SJCRH30 (cell line): ENCODE measurements at regions not wholly inside any gene's neighbourhood (a gene's known extent, or its start where the extent isn't known, plus 50 kb on each side); places are given as distances from the start of the nearest gene placed in this dataset.
"Not testable (repeated sequence)": the region's sequence is repeated elsewhere in the genome, so short reads cannot be mapped to it uniquely, and the experiment has no call there.

Experiments
- DNase-seq, 2 experiments: peaks; one replicate each; pipeline ENCODE4 v3.0.0-alpha.2; 2015 to 2020
- H3K27ac ChIP-seq: fragments of 250-450 bp; sonication (Bioruptor Pico); 2 replicates; pipeline ENCODE4 v1.5.1; 2020; ENCODE audit warnings: mild to moderate bottlenecking, moderate library complexity
- H3K27me3 ChIP-seq: fragments of 250-450 bp; sonication (Bioruptor Pico); 2 replicates; pipeline ENCODE4 v1.5.1; 2020; ENCODE audit warnings: mild to moderate bottlenecking, moderate library complexity
- H3K36me3 ChIP-seq: fragments of 250-450 bp; sonication (Bioruptor Pico); 2 replicates; pipeline ENCODE4 v1.5.1; 2020; ENCODE audit warnings: mild to moderate bottlenecking, moderate library complexity
- H3K4me1 ChIP-seq: fragments of 250-450 bp; sonication (Bioruptor Pico); 2 replicates; pipeline ENCODE4 v1.5.1; 2020; ENCODE audit warnings: mild to moderate bottlenecking, moderate library complexity
- H3K4me3 ChIP-seq: fragments of 250-450 bp; sonication (Bioruptor Pico); 2 replicates; pipeline ENCODE4 v1.5.1; 2020; ENCODE audit warnings: mild to moderate bottlenecking, moderate library complexity
- H3K9me3 ChIP-seq: fragments of 250-450 bp; sonication (Bioruptor Pico); replicated peaks from 2 replicates; pipeline ENCODE4 v1.5.1; 2020; ENCODE audit warnings: mild to moderate bottlenecking, moderate library complexity

DNA sequence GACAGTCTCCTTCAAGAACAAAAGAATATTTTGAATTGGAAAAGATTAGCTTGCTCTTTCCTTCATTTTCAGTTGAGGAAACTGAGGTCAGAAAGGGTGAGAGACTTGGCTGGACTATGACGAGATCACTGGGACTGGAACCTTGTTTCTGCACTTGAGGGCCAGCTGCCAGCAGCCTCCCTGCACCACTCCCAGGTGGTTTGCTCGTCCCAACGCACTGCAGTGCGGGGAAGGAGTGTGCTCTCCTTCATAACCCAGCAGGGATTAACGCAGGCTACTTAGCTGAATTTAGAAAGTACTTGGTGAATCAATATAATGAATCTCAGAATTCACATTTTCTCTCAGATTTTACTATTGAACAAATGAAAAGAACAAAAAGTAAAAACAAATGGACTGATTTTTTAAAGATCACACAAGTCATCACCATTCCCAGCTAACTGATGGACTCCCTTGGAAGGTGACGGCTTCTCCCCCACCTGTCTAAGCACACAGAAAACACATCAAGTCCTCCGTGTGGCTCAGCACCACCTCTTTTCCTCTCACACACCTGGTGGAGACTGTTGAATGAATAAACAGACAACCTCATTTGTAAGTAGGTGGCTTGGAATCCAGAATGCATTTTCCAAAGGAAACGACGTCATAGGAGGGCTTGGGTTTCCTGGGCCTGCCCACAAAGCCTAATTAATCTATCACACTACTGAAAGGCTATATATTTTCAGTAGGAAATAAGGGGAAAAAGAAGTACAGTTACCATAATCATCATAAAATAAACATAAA lies 121.0 kb downstream of the QRSL1 start:
- H3K27ac ChIP-seq: no peak overlapping the region
- no peak for DNase-seq
- no peaks in the 10 kb centered on the region for H3K27me3 ChIP-seq
- H3K4me3 ChIP-seq: no peak overlapping the region
- H3K4me1 ChIP-seq: peaks cover 42% of the 10 kb centered on the region
- H3K36me3 ChIP-seq: no peaks in the 10 kb centered on the region
- no peaks in the 10 kb centered on the region for H3K9me3 ChIP-seq

DNA sequence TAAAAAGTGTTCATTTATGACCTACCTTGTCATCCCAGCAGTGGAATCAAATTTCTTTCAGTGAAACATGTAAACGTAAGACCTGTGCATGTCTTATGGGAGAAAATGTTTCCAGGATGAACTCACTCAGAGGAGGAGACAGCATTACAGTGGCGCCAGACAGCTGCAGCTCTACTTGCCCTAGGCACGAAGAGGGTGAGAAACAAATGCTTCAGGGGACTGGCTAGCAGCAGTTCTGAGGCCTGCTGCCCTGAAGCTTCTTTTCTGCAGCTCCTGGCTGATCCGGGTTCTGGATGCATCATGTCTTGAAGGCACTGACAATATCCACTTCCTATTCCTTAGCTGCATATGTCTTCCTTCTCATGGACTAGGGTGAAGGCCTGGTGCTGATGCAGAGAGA lies 120.2 kb downstream of the QRSL1 start:
- peak; percentile 40 to 41 for DNase-seq

DNA sequence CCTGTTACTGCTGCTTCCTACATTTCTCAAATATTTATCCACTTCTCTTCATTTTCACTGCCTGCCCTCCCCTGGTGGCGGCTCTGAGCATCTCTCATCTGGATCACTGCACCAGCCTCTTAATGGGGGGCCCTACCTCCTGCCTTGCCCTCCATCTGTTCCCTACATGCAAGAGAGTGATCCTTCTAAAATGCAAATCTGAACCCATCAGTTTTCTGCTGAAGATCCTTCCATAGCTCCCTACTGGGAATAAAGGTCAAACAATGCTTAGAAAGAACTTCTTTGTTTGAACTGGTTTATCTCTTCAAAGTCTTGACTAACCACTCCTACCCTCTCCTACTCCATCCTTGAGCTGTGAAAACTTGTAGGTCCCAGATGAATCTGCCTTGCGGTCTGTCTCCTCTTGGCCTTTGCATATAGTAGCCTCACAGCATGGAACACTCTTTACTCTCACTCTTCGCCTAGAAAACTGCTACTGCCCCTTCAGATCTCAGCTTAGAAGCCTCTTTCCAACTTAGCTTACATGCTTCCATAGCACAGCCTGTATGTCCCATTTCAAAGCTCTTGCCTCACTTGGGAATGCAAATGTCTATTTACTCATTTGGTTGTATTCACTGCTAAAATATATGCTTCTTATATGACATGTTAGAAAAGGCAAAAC lies 119.3 kb downstream of the QRSL1 start:
- peaks cover 42% of the 10 kb centered on the region for H3K4me1 ChIP-seq
- no peaks in the 10 kb centered on the region for H3K36me3 ChIP-seq
- H3K4me3 ChIP-seq: no peak overlapping the region
- DNase-seq: no peak
- 0 out of 2 replicates have a peak, but pooled peaks cover 5% of the 10 kb centered on the region for H3K9me3 ChIP-seq
- no peak overlapping the region for H3K27ac ChIP-seq
- no peaks in the 10 kb centered on the region for H3K27me3 ChIP-seq

More for the DNA sequence above, 120.2 kb downstream of the QRSL1 start:
- Histone ChIP-seq H3K27ac (no peak overlapping the region), H3K4me3 (no peak overlapping the region), H3K27me3 (no peaks in the 10 kb centered on the region), H3K4me1 (peaks cover 42% of the 10 kb centered on the region), H3K9me3 (no peaks in the 10 kb centered on the region), H3K36me3 (no peaks in the 10 kb centered on the region)

DNA sequence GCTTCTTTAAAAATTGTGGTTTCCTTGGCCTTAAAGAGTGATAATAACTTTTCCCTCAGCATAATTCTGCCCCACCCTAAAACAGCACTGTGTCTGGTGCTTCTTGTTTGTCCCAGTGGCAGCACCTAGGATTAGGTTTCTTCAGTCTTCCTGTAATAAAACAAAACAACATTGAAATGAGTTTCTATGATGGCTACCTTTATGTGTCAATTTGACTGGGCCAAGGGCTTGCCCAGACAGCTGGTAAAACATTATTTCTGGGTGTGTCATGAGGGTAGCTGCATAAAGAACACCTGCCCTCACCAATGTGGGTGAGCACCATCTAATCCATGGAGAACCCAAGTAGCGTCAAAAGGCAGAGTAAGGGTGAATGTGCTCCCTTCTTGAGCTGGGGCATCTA lies 117.8 kb downstream of the QRSL1 start:
- H3K4me3 ChIP-seq: no peak overlapping the region
- no peaks in the 10 kb centered on the region for H3K27me3 ChIP-seq
- no peak overlapping the region for H3K27ac ChIP-seq
- DNase-seq: no peak
- H3K36me3 ChIP-seq: no peaks in the 10 kb centered on the region
- peaks cover 5% of the 10 kb centered on the region; the same call in 1 of the 2 replicates for H3K9me3 ChIP-seq
- H3K4me1 ChIP-seq: peaks cover 42% of the 10 kb centered on the region

DNA sequence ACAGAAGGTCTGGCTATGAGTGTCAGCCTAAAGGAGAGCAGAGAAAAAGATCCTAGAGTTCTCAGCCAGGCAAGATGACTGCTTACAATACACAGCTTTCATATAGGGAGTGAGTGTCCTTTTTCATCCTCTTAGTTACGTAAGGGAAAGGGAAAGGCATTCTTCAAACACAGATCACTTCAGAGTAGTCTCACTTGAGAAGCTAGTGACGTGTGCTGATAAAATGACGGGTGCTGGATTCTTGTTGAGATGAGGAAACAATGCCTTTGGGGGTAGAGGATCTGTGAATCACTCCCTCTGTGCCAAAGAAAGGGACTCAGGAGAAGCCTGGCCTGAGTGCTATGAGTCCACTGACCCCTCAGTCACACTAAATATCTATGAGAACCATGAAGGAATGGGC lies 117.3 kb downstream of the QRSL1 start:
- no peak overlapping the region for H3K4me3 ChIP-seq
- no peak overlapping the region for H3K27ac ChIP-seq
- peak in 1 of 2 experiments; percentile 32 for DNase-seq
- H3K27me3 ChIP-seq: no peaks in the 10 kb centered on the region
- no peaks in the 10 kb centered on the region for H3K36me3 ChIP-seq
- peaks cover 42% of the 10 kb centered on the region for H3K4me1 ChIP-seq
- H3K9me3 ChIP-seq: peaks cover 5% of the 10 kb centered on the region; the same call in 1 of the 2 replicates

DNA sequence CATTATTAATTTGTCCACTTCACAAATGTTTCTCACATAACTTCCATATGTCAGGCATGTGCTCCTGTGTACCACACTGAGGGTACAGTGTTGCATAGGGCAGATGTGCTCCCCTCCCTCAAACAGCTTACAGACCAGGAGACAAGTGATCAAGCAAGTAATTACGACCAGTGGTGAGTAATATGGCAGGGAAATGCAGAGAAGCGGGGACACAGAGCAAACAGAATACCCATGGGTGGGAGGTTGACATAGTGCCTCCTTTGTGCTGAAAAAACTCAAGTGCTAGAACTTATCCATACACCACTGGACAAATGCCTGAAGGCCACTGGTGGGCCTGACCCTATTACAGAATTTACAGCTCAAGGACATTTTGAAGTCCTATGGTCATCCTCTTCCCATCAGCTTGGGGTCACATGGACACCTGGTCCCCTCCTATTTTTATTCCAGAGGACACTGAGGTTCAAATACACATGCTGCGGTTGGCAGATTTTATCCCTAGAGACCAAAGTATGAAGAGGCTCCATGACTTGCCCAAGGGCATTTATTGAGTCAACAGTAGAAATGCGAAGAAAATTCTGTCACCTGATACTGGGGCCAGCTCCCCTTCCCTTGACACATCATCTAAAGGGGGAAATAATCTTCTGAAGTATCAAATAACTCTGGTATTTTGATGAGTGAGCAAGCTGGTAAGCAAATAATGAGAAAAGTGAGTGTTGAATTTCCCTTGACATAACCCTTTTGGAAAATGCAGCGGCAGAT lies 116.6 kb downstream of the QRSL1 start:
- DNase-seq: peak; percentile 43 to 68
- no peak overlapping the region for H3K27ac ChIP-seq

DNA sequence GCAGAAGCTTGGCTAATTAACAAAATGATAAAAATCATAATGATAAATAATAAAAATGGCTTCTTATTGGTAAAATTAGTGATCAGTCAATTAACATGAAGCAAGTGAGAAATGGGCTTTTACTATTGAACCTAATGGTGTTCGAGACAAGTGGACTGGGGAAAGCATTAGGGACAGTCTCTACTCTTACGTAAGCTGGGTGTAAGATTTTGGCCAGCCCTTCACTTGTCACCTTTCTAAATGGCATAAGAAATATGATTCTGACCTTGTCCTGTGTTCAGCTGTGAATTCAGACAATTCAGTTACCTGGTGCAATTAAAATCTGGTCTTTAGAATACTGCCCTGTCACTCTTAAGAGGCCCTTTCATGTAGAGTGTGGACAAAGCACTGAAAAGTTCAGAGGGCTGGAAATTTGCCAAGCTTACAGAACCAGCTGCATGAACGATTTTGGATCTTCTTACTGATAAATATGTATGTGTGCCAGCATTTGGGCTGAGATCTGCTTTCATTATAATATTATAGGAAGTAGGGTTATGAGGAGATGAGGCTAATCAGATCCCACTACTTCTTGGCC lies 115.9 kb downstream of the QRSL1 start:
- H3K4me3 ChIP-seq: no peak overlapping the region
- no peak for DNase-seq

More for the DNA sequence above, 116.6 kb downstream of the QRSL1 start:
- H3K4me3 ChIP-seq: no peak overlapping the region
- peaks cover 39% of the 10 kb centered on the region for H3K4me1 ChIP-seq
- H3K36me3 ChIP-seq: no peaks in the 10 kb centered on the region
- H3K27me3 ChIP-seq: no peaks in the 10 kb centered on the region
- H3K9me3 ChIP-seq: peaks cover 5% of the 10 kb centered on the region; the same call in 1 of the 2 replicates

DNA sequence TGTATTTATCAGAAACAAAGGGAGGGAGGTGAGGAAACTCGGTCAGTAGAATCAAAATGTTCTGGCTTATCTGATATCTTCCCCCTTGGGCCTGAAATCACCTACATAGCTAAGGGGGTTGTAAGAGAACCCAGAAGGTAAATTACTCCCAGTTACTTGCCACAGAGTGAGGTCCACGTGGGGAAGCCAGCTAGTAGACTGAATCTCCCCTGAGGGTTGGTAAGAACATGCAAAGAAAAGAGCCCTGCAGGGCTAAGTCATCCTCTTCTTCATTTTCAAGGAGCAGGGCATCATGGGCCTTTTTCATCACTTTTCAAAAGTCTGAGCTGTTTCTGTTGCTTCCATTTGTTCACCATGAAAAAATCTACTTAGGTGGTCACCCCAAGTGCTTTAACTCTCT lies 115.4 kb downstream of the QRSL1 start:
- Histone ChIP-seq H3K27ac (no peak overlapping the region), H3K9me3 (peaks cover 5% of the 10 kb centered on the region; the same call in 1 of the 2 replicates), H3K4me3 (no peak overlapping the region), H3K4me1 (peaks cover 27% of the 10 kb centered on the region), H3K36me3 (no peaks in the 10 kb centered on the region), H3K27me3 (no peaks in the 10 kb centered on the region)
- no peak for DNase-seq

More for the DNA sequence above, 115.9 kb downstream of the QRSL1 start:
- Histone ChIP-seq H3K27ac (no peak overlapping the region), H3K4me1 (peaks cover 32% of the 10 kb centered on the region), H3K27me3 (no peaks in the 10 kb centered on the region), H3K36me3 (no peaks in the 10 kb centered on the region), H3K9me3 (peaks cover 5% of the 10 kb centered on the region; the same call in 1 of the 2 replicates)

DNA sequence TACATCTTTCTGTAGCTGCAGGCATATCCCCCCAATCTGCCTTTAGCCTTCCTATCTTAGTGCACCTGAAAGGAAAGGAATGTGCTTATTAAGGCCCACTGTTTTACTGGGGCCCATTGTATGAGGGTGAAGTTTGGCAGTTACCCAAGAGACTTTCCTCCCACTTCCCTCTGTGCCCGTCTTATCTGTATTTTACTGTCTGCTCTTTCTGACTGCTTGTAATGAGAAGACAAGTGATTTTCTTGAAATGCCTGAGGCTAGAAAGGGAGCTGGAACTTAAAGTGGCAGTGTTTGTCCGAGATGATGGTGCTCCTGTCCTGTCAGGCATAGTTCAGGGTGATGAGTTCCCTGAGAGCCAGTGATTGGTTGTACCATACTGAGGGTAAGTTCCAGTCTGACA lies 114.7 kb downstream of the QRSL1 start:
- not testable (repeated sequence) for H3K9me3 ChIP-seq, H3K4me3 ChIP-seq, DNase-seq, H3K27me3 ChIP-seq, H3K36me3 ChIP-seq, H3K27ac ChIP-seq
- H3K4me1 ChIP-seq: peaks cover 19% of the 10 kb centered on the region

DNA sequence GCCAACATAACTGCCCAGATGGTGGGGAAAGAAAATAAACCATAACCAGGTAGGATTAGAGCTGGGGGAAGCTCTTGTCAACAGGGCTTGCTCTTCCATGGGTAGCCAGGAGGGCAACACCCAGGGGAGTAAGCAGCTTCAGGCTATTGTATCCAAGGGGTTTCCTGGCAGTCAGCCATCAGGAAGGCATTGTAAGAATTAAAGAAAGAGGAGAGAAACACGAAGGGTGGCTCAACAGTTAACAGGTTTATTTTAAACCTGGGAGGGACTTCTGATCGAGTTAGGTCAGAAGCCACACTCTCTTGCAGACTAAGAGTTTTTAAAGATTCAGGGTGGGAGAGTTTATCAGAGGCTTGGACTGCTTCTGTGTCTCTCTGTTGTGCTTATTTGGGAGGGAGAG lies 114.2 kb downstream of the QRSL1 start:
- H3K27me3 ChIP-seq: no peaks in the 10 kb centered on the region
- DNase-seq: no peak
- no peaks in the 10 kb centered on the region for H3K36me3 ChIP-seq

DNA sequence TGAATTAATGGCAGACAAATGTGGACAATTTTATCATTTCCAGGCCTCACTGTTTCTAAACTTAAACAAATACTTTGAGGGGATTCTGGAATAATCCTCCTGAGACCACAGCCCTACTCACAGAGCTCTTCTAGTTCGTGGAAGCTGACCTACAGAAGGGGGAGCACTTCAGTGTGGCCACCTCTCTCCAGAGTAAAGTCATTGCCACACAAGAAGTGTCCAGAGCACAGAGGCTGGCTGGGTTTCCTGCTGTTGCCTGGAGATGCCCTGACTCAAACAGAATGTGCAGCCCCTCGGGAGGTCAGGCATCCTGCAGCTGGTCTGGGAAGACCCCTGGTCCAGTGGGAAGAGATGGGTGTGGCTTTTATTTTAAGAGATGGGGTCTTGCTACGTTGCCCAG lies 110.9 kb downstream of the QRSL1 start:
- Histone ChIP-seq H3K4me1 (no peaks in the 10 kb centered on the region), H3K36me3 (no peaks in the 10 kb centered on the region), H3K9me3 (peaks cover 5% of the 10 kb centered on the region; the same call in 1 of the 2 replicates), H3K27ac (no peak overlapping the region), H3K4me3 (no peak overlapping the region), H3K27me3 (no peaks in the 10 kb centered on the region)
- DNase-seq: no peak

More for the DNA sequence above, 114.2 kb downstream of the QRSL1 start:
- no peak overlapping the region for H3K27ac ChIP-seq
- H3K4me1 ChIP-seq: peaks cover 17% of the 10 kb centered on the region
- no peak overlapping the region for H3K4me3 ChIP-seq
- H3K9me3 ChIP-seq: peaks cover 5% of the 10 kb centered on the region; the same call in 1 of the 2 replicates

DNA sequence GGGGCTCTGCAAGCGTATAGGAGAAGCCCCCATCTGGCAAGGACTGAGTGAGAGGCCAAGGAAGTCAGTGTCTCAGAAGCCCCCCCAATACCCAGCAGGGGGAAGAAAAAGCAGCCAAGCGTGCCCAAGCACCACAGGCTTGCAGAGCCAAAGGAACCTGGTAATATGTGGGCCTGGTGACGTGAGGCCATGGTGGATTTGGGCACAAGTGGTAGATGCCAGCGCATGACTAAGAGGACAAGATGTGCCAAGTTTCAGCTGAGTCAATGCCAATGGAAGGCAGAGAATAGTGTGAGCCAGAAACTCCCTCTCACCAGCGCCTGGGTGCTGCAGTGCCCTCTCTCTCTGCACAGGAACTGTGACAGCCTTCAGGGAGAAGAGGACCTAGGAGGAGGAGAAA lies 110.0 kb downstream of the QRSL1 start:
- Histone ChIP-seq H3K4me1 (no peaks in the 10 kb centered on the region), H3K27me3 (no peaks in the 10 kb centered on the region), H3K4me3 (no peak overlapping the region), H3K36me3 (no peaks in the 10 kb centered on the region), H3K27ac (no peak overlapping the region), H3K9me3 (peaks cover 4% of the 10 kb centered on the region; the same call in 1 of the 2 replicates)
- no peak for DNase-seq

DNA sequence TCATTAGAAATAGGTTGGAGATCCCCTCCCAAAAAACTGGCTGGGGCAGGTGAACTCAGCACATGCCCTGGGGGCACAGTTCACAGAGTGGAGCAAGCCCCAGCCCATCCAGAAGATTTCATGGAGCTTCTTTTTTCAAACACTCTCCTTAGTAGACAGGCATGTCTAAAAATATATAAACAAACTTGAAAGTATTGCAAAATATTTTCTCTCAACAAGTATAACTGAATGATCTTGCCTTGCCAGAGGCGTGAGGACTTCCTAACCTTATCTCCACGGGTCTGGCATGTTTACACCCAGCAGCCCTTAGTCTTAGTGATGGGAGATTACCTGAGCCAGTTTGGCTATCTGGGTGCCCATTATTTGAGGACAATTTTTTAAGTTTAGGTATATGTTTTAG lies 107.1 kb downstream of the QRSL1 start:
- Histone ChIP-seq H3K27me3 (no peaks in the 10 kb centered on the region), H3K4me3 (no peak overlapping the region), H3K27ac (no peak overlapping the region), H3K9me3 (no peaks in the 10 kb centered on the region), H3K36me3 (no peaks in the 10 kb centered on the region), H3K4me1 (no peaks in the 10 kb centered on the region)
- no peak for DNase-seq

DNA sequence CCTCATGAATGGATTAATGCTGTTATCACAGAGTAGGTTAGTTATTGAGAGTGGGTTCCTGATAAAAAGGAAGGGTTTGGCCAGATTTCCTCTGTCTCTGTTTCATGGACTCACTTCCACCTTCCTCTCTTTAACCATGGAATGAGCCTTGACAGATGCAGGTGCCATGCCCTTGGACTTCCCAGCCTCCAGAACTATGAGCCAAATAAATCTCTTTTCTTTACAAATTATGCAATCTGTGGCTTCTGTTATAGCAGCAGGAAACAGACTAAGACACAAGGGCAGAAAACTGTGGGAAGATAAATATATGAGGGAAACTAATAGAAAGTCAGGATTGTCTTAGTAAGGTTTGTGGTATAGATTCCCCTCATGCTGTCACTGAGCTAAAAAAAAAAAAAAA lies 106.5 kb downstream of the QRSL1 start:
- Histone ChIP-seq H3K9me3 (no peaks in the 10 kb centered on the region), H3K27ac (no peak overlapping the region), H3K27me3 (no peaks in the 10 kb centered on the region), H3K4me3 (no peak overlapping the region), H3K4me1 (no peaks in the 10 kb centered on the region), H3K36me3 (no peaks in the 10 kb centered on the region)
- no peak for DNase-seq
